Trophoblast cell (in vitro differentiated cells and primary cell): ENCODE measurements at regions not wholly inside any gene's neighbourhood (a gene's known extent, or its start where the extent isn't known, plus 50 kb on each side); places are given as distances from the start of the nearest gene placed in this dataset.

Experiments used
- DNase-seq, 2 donors: peaks; one replicate each; pipeline ENCODE4 v3.0.0-alpha.2; 2016
- H2AFZ ChIP-seq: 2 replicates; pipeline ENCODE4 v1.6.1; 2013; ENCODE audit warnings: low read length, moderate library complexity, mild to moderate bottlenecking; ENCODE audit not compliant: insufficient read depth, poor library complexity
- H2AK5ac ChIP-seq: 2 replicates; pipeline ENCODE4 v1.6.1; 2013; ENCODE audit warnings: mild to moderate bottlenecking, low read length
- H2BK120ac ChIP-seq: 2 replicates; pipeline ENCODE4 v1.6.1; 2013; ENCODE audit warnings: low read length, mild to moderate bottlenecking, moderate library complexity; ENCODE audit not compliant: insufficient read depth, poor library complexity
- H2BK12ac ChIP-seq: 2 replicates; pipeline ENCODE4 v1.6.1; 2013; ENCODE audit warnings: mild to moderate bottlenecking, low read length, moderate library complexity
- H2BK5ac ChIP-seq: 2 replicates; pipeline ENCODE4 v1.6.1; 2013; ENCODE audit warnings: low read length, low read depth, moderate library complexity, mild to moderate bottlenecking; ENCODE audit not compliant: poor library complexity
- H3K14ac ChIP-seq: 2 replicates; pipeline ENCODE4 v1.6.1; 2013; ENCODE audit warnings: mild to moderate bottlenecking, low read length
- H3K18ac ChIP-seq: 2 replicates; pipeline ENCODE4 v1.6.1; 2013; ENCODE audit warnings: mild to moderate bottlenecking, low read length
- H3K23ac ChIP-seq: 2 replicates; pipeline ENCODE4 v1.6.1; 2013; ENCODE audit warnings: low read length
- H3K27ac ChIP-seq: 2 replicates; pipeline ENCODE4 v1.5.1; 2013; ENCODE audit warnings: low read depth, mild to moderate bottlenecking, inconsistent platforms, low read length, moderate library complexity
- H3K27me3 ChIP-seq: 2 replicates; pipeline ENCODE4 v1.6.1; 2013; ENCODE audit warnings: inconsistent platforms, mild to moderate bottlenecking, low read length, moderate library complexity; ENCODE audit not compliant: insufficient read depth
- H3K36me3 ChIP-seq, 2 experiments: 1 replicate in 1 of 2; 2 replicates in 1 of 2; pipeline ENCODE4 v1.6.1; 2013; ENCODE audit warnings: low read length in 2 of 2, mild to moderate bottlenecking in 2 of 2, moderate library complexity in 1 of 2; ENCODE audit not compliant: insufficient read depth in 2 of 2, control insufficient read depth in 1 of 2
- H3K4ac ChIP-seq: 2 replicates; pipeline ENCODE4 v1.6.1; 2013; ENCODE audit warnings: low read depth, mild to moderate bottlenecking, low read length, moderate library complexity
- H3K4me1 ChIP-seq, 2 experiments: 1 replicate in 1 of 2; 2 replicates in 1 of 2; pipeline ENCODE4 v1.6.1; 2013; ENCODE audit warnings: low read length in 2 of 2, mild to moderate bottlenecking in 2 of 2, moderate library complexity in 1 of 2; ENCODE audit not compliant: insufficient read depth in 2 of 2, control insufficient read depth in 1 of 2
- H3K4me2 ChIP-seq: 2 replicates; pipeline ENCODE4 v1.6.1; 2013; ENCODE audit warnings: inconsistent platforms, mild to moderate bottlenecking, low read length, moderate library complexity
- H3K4me3 ChIP-seq: 2 replicates; pipeline ENCODE4 v1.5.1; 2013; ENCODE audit warnings: mild to moderate bottlenecking, low read depth, low read length, inconsistent platforms
- H3K79me1 ChIP-seq: one replicate; pipeline ENCODE4 v1.6.1; 2013; ENCODE audit warnings: low read length
- H3K79me2 ChIP-seq: 2 replicates; pipeline ENCODE4 v1.6.1; 2013; ENCODE audit warnings: low read length, mild to moderate bottlenecking; ENCODE audit not compliant: control insufficient read depth, insufficient read depth, poor library complexity
- H3K9ac ChIP-seq: 2 replicates; pipeline ENCODE4 v1.6.1; 2013; ENCODE audit warnings: mild to moderate bottlenecking, low read length
- H3K9me3 ChIP-seq: 2 replicates; pipeline ENCODE4 v1.6.1; 2013; ENCODE audit warnings: low read depth, mild to moderate bottlenecking, control low read depth, inconsistent platforms, low read length; ENCODE audit not compliant: insufficient read depth
- H4K12ac ChIP-seq: 2 replicates; pipeline ENCODE4 v1.6.1; 2013; ENCODE audit warnings: low read depth, mild to moderate bottlenecking, low read length, moderate library complexity
- H4K8ac ChIP-seq: 2 replicates; pipeline ENCODE4 v1.6.1; 2013; ENCODE audit warnings: low read depth, mild to moderate bottlenecking, low read length, moderate library complexity
- H4K91ac ChIP-seq: one replicate; pipeline ENCODE4 v1.6.1; 2013; ENCODE audit warnings: low read depth, mild to moderate bottlenecking, low read length, moderate library complexity
- WGBS: extraction: QIAGEN DNeasy Blood & Tissue Kit; methylation state at CpG from one replicate; pipeline ENCODE4 v1.1.7; 2013; ENCODE audit warnings: missing lambda C conversion rate; ENCODE audit not compliant: insufficient read length, insufficient coverage; ENCODE audit errors: extremely low coverage; 5-methylcytosine and 5-hydroxymethylcytosine counted together

DNA sequence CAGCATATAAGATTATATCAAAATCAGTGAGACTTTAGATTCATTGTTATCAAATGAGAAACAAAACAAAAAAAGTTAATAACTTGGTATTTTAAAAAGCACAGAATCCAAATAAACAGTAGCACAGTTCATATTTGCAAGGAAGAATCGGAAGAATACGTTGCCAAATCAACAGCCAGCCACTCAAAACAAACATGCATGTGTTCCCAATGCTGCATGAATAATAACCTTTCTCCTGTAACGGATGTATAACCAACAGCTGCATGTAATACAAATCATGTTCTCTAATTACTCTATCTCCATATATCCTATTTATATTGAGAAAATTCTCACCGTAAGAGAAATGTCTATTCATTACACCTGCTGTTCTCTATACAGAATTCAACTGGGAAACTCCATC is 98.9 kb upstream of the FOXD3 start:
- Histone ChIP-seq H3K27ac (no peak overlapping the region), H2BK120ac (no peak overlapping the region), H2AFZ (no peak overlapping the region), H3K9me3 (no peaks in the 10 kb centered on the region), H2BK5ac (no peak overlapping the region), H3K18ac (no peak overlapping the region), H4K91ac (no peak overlapping the region), H3K9ac (no peak overlapping the region), H4K8ac (no peak overlapping the region), H2AK5ac (no peak overlapping the region), H3K27me3 (no peaks in the 10 kb centered on the region), H3K14ac (no peak overlapping the region), H3K36me3 (no peaks in the 10 kb centered on the region), H3K79me2 (no peaks in the 10 kb centered on the region), H3K79me1 (no peaks in the 10 kb centered on the region), H3K4ac (no peak overlapping the region), H3K23ac (no peak overlapping the region), H4K12ac (no peak overlapping the region), H3K4me2 (no peak overlapping the region), H3K4me1 (no peaks in the 10 kb centered on the region), H2BK12ac (no peak overlapping the region), H3K4me3 (no peak overlapping the region)
- no CpG with 5 or more reads among the region's 4 CpGs for WGBS
- no peak for DNase-seq

- H3K36me3 ChIP-seq: no peaks in the 10 kb centered on the region
- no peak overlapping the region for H2BK5ac ChIP-seq
- no peak overlapping the region for H3K14ac ChIP-seq
- no peak for DNase-seq
- H3K27me3 ChIP-seq: no peaks in the 10 kb centered on the region
- H2AFZ ChIP-seq: no peak overlapping the region
- H3K9me3 ChIP-seq: no peaks in the 10 kb centered on the region
- H3K4ac ChIP-seq: no peak overlapping the region
- no peak overlapping the region for H3K18ac ChIP-seq
- H2BK120ac ChIP-seq: no peak overlapping the region
- no CpG with 5 or more reads among the region's 3 CpGs for WGBS
- H3K27ac ChIP-seq: no peak overlapping the region
- no peak overlapping the region for H4K8ac ChIP-seq
- no peaks in the 10 kb centered on the region for H3K79me1 ChIP-seq
- H4K12ac ChIP-seq: no peak overlapping the region
- no peak overlapping the region for H2BK12ac ChIP-seq
- no peak overlapping the region for H3K23ac ChIP-seq
- no peak overlapping the region for H2AK5ac ChIP-seq
- H3K4me1 ChIP-seq: no peaks in the 10 kb centered on the region
- no peak overlapping the region for H3K9ac ChIP-seq
- H3K79me2 ChIP-seq: no peaks in the 10 kb centered on the region
- H3K4me2 ChIP-seq: no peak overlapping the region
- H4K91ac ChIP-seq: no peak overlapping the region
- no peak overlapping the region for H3K4me3 ChIP-seq
Measured at GRCh38 chr1:63230722-63231121, 91.6 kb upstream of the FOXD3 start.

GRCh38 chr1:63238721-63239120 is 83.6 kb upstream of the FOXD3 start:
- Histone ChIP-seq H4K91ac (no peak overlapping the region), H3K18ac (no peak overlapping the region), H3K36me3 (no peaks in the 10 kb centered on the region), H2BK120ac (no peak overlapping the region), H3K4ac (no peak overlapping the region), H3K14ac (no peak overlapping the region), H3K79me2 (no peaks in the 10 kb centered on the region), H2AK5ac (no peak overlapping the region), H3K9me3 (no peaks in the 10 kb centered on the region), H4K8ac (no peak overlapping the region), H2BK12ac (no peak overlapping the region), H3K23ac (no peak overlapping the region), H3K27ac (no peak overlapping the region), H3K79me1 (no peaks in the 10 kb centered on the region), H3K4me3 (no peak overlapping the region), H3K4me1 (no peaks in the 10 kb centered on the region), H2BK5ac (no peak overlapping the region), H4K12ac (no peak overlapping the region), H2AFZ (no peak overlapping the region), H3K27me3 (no peaks in the 10 kb centered on the region), H3K9ac (peak overlapping the region; percentile 19), H3K4me2 (no peak overlapping the region)
- peak in 1 of 2 donors; percentile 8 for DNase-seq
- no CpG with 5 or more reads among the region's 1 CpG for WGBS

GRCh38 chr1:63245186-63245585 is 77.2 kb upstream of the FOXD3 start:
- WGBS: no CpG with 5 or more reads among the region's 3 CpGs
- H3K27me3 ChIP-seq: no peaks in the 10 kb centered on the region

More at GRCh38 chr1:63245186-63245585, 77.2 kb upstream of the FOXD3 start:
- Histone ChIP-seq H3K23ac (no peak overlapping the region), H3K14ac (no peak overlapping the region), H3K9ac (no peak overlapping the region), H3K9me3 (no peaks in the 10 kb centered on the region), H2BK120ac (no peak overlapping the region), H4K91ac (no peak overlapping the region), H3K79me1 (no peaks in the 10 kb centered on the region), H3K4me3 (no peak overlapping the region), H2AK5ac (no peak overlapping the region), H2BK5ac (no peak overlapping the region), H3K4ac (no peak overlapping the region), H3K4me2 (no peak overlapping the region), H3K79me2 (no peaks in the 10 kb centered on the region), H4K8ac (no peak overlapping the region), H2AFZ (no peak overlapping the region), H2BK12ac (no peak overlapping the region), H3K36me3 (no peaks in the 10 kb centered on the region), H3K27ac (no peak overlapping the region), H4K12ac (no peak overlapping the region), H3K18ac (no peak overlapping the region), H3K4me1 (no peaks in the 10 kb centered on the region)
- DNase-seq: no peak
